Spleen (tissue), 11 donors: ENCODE measurements at regions not wholly inside any gene's neighbourhood (a gene's known extent, or its start where the extent isn't known, plus 50 kb on each side); places are given as distances from the start of the nearest gene placed in this dataset.

Experiments used
- DNase-seq: peaks from one replicate; pipeline ENCODE4 v3.0.0-alpha.2; 2020
- H3K27ac ChIP-seq, 8 donors: fragments of 200-600 bp; sonication (generic) in 7 of 8; 1 replicate in 4 of 8; 2 replicates in 4 of 8; pipeline versions ENCODE4 v1.5.0 to v1.8.0; 2016 to 2021; ENCODE audit warnings: inconsistent platforms in 4 of 8, mild to moderate bottlenecking in 4 of 8, moderate library complexity in 1 of 8
- H3K27me3 ChIP-seq, 7 donors: fragments of 200-600 bp; sonication (generic) in 6 of 7; replicated peaks in 1 of 7; 1 replicate in 4 of 7; 2 replicates in 3 of 7; pipeline versions ENCODE4 v1.5.0 to v1.8.0; 2016 to 2021; ENCODE audit warnings: inconsistent platforms in 3 of 7, mild to moderate bottlenecking in 1 of 7
- H3K36me3 ChIP-seq, 6 donors: fragments of 200-600 bp; sonication (generic) in 5 of 6; 1 replicate in 4 of 6; 2 replicates in 2 of 6; pipeline versions ENCODE4 v1.5.0 to v1.8.0; 2016 to 2021; ENCODE audit warnings: inconsistent platforms in 2 of 6
- H3K4me1 ChIP-seq, 6 donors: fragments of 200-600 bp; sonication (generic) in 5 of 6; 1 replicate in 3 of 6; 2 replicates in 3 of 6; pipeline versions ENCODE4 v1.5.0 to v1.8.0; 2016 to 2021; ENCODE audit warnings: inconsistent platforms in 3 of 6
- H3K4me3 ChIP-seq, 8 donors: fragments of 200-600 bp; sonication (generic) in 7 of 8; 1 replicate in 4 of 8; 2 replicates in 4 of 8; pipeline versions ENCODE4 v1.5.0 to v1.8.0; 2016 to 2021; ENCODE audit warnings: inconsistent platforms in 4 of 8, mild to moderate bottlenecking in 4 of 8, moderate library complexity in 2 of 8
- H3K9me3 ChIP-seq, 8 donors: fragments of 200-600 bp; sonication (generic) in 7 of 8; 1 replicate in 4 of 8; 2 replicates in 4 of 8; pipeline versions ENCODE4 v1.5.0 to v1.8.0; 2016 to 2021; ENCODE audit warnings: inconsistent platforms in 4 of 8
- CTCF ChIP-seq, 11 experiments: fragments of 200-600 bp in 7 of 11; fragments of 450-650 bp in 4 of 11; sonication (generic) in 4 of 11; IDR thresholded peaks in 8 of 11; conservative IDR thresholded peaks in 3 of 11; 1 replicate in 7 of 11; 2 replicates in 4 of 11; pipeline versions ENCODE4 v1.4.0 to v1.8.0; 2016 to 2021; ENCODE audit warnings: antibody characterized with exemption in 11 of 11, inconsistent platforms in 4 of 11, mild to moderate bottlenecking in 1 of 11
- POLR2A ChIP-seq, 3 donors: fragments of 450-650 bp; IDR thresholded peaks; one replicate each; pipeline ENCODE4 v1.5.1; 2017; ENCODE audit warnings: antibody characterized with exemption in 3 of 3, mild to moderate bottlenecking in 1 of 3
- POLR2AphosphoS5 ChIP-seq, 3 donors: sonication (generic); formaldehyde crosslinking; IDR thresholded peaks; one replicate each; pipeline ENCODE4 v1.5.1; 2017; ENCODE audit warnings: antibody characterized with exemption in 3 of 3
- WGBS, 5 donors: extraction: QIAGEN DNeasy Blood & Tissue Kit in 3 of 5; methylation state at CpG; one replicate each; pipeline versions ENCODE4 v1.1.5 to v1.1.7; 2013 to 2018; 5-methylcytosine and 5-hydroxymethylcytosine counted together
- intact Hi-C: fragments of 100-400 bp; cut with DNase I; formaldehyde crosslinking; loops from one replicate; pipeline ENCODE4 v1.15.0; 2023; ENCODE audit warnings: low total_unique reads
- donor health status: healthy with polysubstance abuse.
- donor health status: DM: no; HTN: no; CAD: no; lungs with moderate emphysema.
- donor health status: DM: no; HTN: no; CAD: no.
- donor health status: Bipolar disorder and iron deficiency.
- donor health status: healthy.
- donor health status: DM: no; HTN: no; CAD: no.
- donor health status: DM: yes; HTN: yes; CAD: no.

- TF ChIP-seq POLR2AphosphoS5 (IDR thresholded peaks at IDR 0.05) (no peak), POLR2A (IDR thresholded peaks at IDR 0.05) (no peak), CTCF (IDR thresholded peaks at IDR 0.05 in 8 of 11, conservative IDR thresholded peaks at IDR 0.05 in 3 of 11) (no peak)
- H3K27ac ChIP-seq = no peak overlapping the region
- no peak overlapping the region for H3K4me3 ChIP-seq
- no peaks in the 10 kb centered on the region for H3K4me1 ChIP-seq
- no peaks in the 10 kb centered on the region for H3K27me3 ChIP-seq
- no peak for DNase-seq
- no peaks in the 10 kb centered on the region for H3K36me3 ChIP-seq
- peaks cover 0 to 3% (median 0%) of the 10 kb centered on the region in 8 donors for H3K9me3 ChIP-seq
- WGBS, 5 donors = 8 to 23% (median 10%) methylated on average over 1 of the region's 1 CpG
- intact Hi-C loops = no loop called here
These were observed 386.9 kb upstream of the CNTN3 start for GRCh38 chr3:75001330-75001729.

- no peaks in the 10 kb centered on the region for H3K4me1 ChIP-seq
- DNase-seq = no peak
- H3K4me3 ChIP-seq = no peak overlapping the region
- TF ChIP-seq POLR2A (IDR thresholded peaks at IDR 0.05) = no peak
- TF ChIP-seq CTCF (IDR thresholded peaks at IDR 0.05 in 8 of 11, conservative IDR thresholded peaks at IDR 0.05 in 3 of 11) = no peak
- no peak for TF ChIP-seq POLR2AphosphoS5 (IDR thresholded peaks at IDR 0.05)
- H3K9me3 ChIP-seq = peaks cover 0 to 11% (median 0%) of the 10 kb centered on the region in 8 donors
- 61 to 76% (median 64%) methylated on average over 5 of the region's 5 CpGs for WGBS, 5 donors
- no peak overlapping the region for H3K27ac ChIP-seq
- intact Hi-C loops = no loop called here
- no peaks in the 10 kb centered on the region for H3K36me3 ChIP-seq
- no peaks in the 10 kb centered on the region for H3K27me3 ChIP-seq
These were observed 398.4 kb upstream of the CNTN3 start for GRCh38 chr3:75012791-75013331.

GRCh38 chr3:75014008-75014407, 399.5 kb upstream of the CNTN3 start:
- no peaks in the 10 kb centered on the region for H3K36me3 ChIP-seq
- peaks cover 0 to 5% (median 0%) of the 10 kb centered on the region in 8 donors for H3K9me3 ChIP-seq
- H3K4me1 ChIP-seq = no peaks in the 10 kb centered on the region
- TF ChIP-seq POLR2A (IDR thresholded peaks at IDR 0.05) = no peak
- TF ChIP-seq POLR2AphosphoS5 (IDR thresholded peaks at IDR 0.05) = no peak
- no peak for TF ChIP-seq CTCF (IDR thresholded peaks at IDR 0.05 in 8 of 11, conservative IDR thresholded peaks at IDR 0.05 in 3 of 11)
- H3K27ac ChIP-seq = no peak overlapping the region
- no peak overlapping the region for H3K4me3 ChIP-seq
- no peak for DNase-seq
- no peaks in the 10 kb centered on the region for H3K27me3 ChIP-seq
- intact Hi-C loops = no loop called here
- WGBS, 5 donors = 74 to 94% (median 93%) methylated on average over 1 of the region's 1 CpG

GRCh38 chr3:75015280-75015679, 400.8 kb upstream of the CNTN3 start:
- TF ChIP-seq POLR2AphosphoS5 (IDR thresholded peaks at IDR 0.05) = no peak
- no peak for TF ChIP-seq POLR2A (IDR thresholded peaks at IDR 0.05)
- TF ChIP-seq CTCF (IDR thresholded peaks at IDR 0.05 in 8 of 11, conservative IDR thresholded peaks at IDR 0.05 in 3 of 11) = no peak
- no peak overlapping the region for H3K4me3 ChIP-seq
- no peaks in the 10 kb centered on the region for H3K27me3 ChIP-seq
- no peak for DNase-seq
- H3K9me3 ChIP-seq = peaks cover 0 to 3% (median 0%) of the 10 kb centered on the region in 8 donors
- intact Hi-C loops = no loop called here
- no peak overlapping the region for H3K27ac ChIP-seq
- no peaks in the 10 kb centered on the region for H3K36me3 ChIP-seq
- WGBS, 5 donors = 56 to 74% (median 69%) methylated on average over 2 of the region's 2 CpGs
- no peaks in the 10 kb centered on the region for H3K4me1 ChIP-seq
